Mesendoderm (in vitro differentiated cells): ENCODE measurements at regions not wholly inside any gene's neighbourhood (a gene's known extent, or its start where the extent isn't known, plus 50 kb on each side); places are given as distances from the start of the nearest gene placed in this dataset.

Experiments
- DNase-seq: peaks from one replicate; pipeline ENCODE4 v3.0.0; 2013
- H2AK5ac ChIP-seq: 2 replicates; pipeline ENCODE4 v1.6.1; 2013; ENCODE audit warnings: low read length, inconsistent platforms
- H2BK120ac ChIP-seq: 2 replicates; pipeline ENCODE4 v1.6.1; 2013; ENCODE audit warnings: low read depth, mild to moderate bottlenecking, low read length, moderate library complexity, mixed read lengths
- H2BK15ac ChIP-seq: replicated peaks from 2 replicates; pipeline ENCODE4 v1.6.1; 2013; ENCODE audit warnings: low read depth, mild to moderate bottlenecking, moderate library complexity
- H2BK5ac ChIP-seq: 2 replicates; pipeline ENCODE4 v1.6.1; 2013; ENCODE audit warnings: low read length, inconsistent platforms
- H3K18ac ChIP-seq: 2 replicates; pipeline ENCODE4 v1.6.1; 2013; ENCODE audit warnings: mild to moderate bottlenecking, low read length, mixed read lengths
- H3K23ac ChIP-seq: one replicate; pipeline ENCODE4 v1.6.1; 2013; ENCODE audit warnings: low read length
- H3K27ac ChIP-seq: 2 replicates; pipeline ENCODE4 v1.5.1; 2013; ENCODE audit warnings: low read depth, mild to moderate bottlenecking, inconsistent platforms, low read length, moderate library complexity
- H3K27me3 ChIP-seq: 2 replicates; pipeline ENCODE4 v1.6.1; 2013; ENCODE audit warnings: low read length, control low read depth, mild to moderate bottlenecking, inconsistent platforms; ENCODE audit not compliant: insufficient read depth, poor library complexity
- H3K36me3 ChIP-seq: 2 replicates; pipeline ENCODE4 v1.6.1; 2013; ENCODE audit warnings: low read length, inconsistent platforms; ENCODE audit not compliant: control insufficient read depth, insufficient read depth
- H3K4ac ChIP-seq: one replicate; pipeline ENCODE4 v1.6.1; 2013; ENCODE audit warnings: low read depth, mild to moderate bottlenecking, low read length, moderate library complexity
- H3K4me1 ChIP-seq: 2 replicates; pipeline ENCODE4 v1.6.1; 2013; ENCODE audit warnings: low read depth, low read length, inconsistent platforms; ENCODE audit not compliant: control insufficient read depth
- H3K4me2 ChIP-seq: 2 replicates; pipeline ENCODE4 v1.6.1; 2013; ENCODE audit warnings: low read length
- H3K4me3 ChIP-seq: 2 replicates; pipeline ENCODE4 v1.5.1; 2013; ENCODE audit warnings: mild to moderate bottlenecking, low read length
- H3K56ac ChIP-seq: one replicate; pipeline ENCODE4 v1.6.1; 2013; ENCODE audit warnings: low read length
- H3K79me1 ChIP-seq: 2 replicates; pipeline ENCODE4 v1.6.1; 2013; ENCODE audit warnings: low read length, inconsistent platforms
- H3K79me2 ChIP-seq: 2 replicates; pipeline ENCODE4 v1.6.1; 2013; ENCODE audit warnings: mild to moderate bottlenecking, low read length; ENCODE audit not compliant: control insufficient read depth, insufficient read depth
- H3K9ac ChIP-seq: 2 replicates; pipeline ENCODE4 v1.6.1; 2013; ENCODE audit warnings: low read length, inconsistent platforms
- H4K5ac ChIP-seq: one replicate; pipeline ENCODE4 v1.6.1; 2013; ENCODE audit warnings: low read length
- H4K8ac ChIP-seq: one replicate; pipeline ENCODE4 v1.6.1; 2013; ENCODE audit warnings: low read depth, mild to moderate bottlenecking, control low read depth, low read length, moderate library complexity
- WGBS: extraction: QIAGEN DNeasy Blood & Tissue Kit; methylation state at CpG from one replicate; pipeline ENCODE4 v1.1.7; 2013; ENCODE audit warnings: low lambda C conversion rate, missing lambda C conversion rate; ENCODE audit not compliant: insufficient coverage; ENCODE audit errors: extremely low coverage; 5-methylcytosine and 5-hydroxymethylcytosine counted together

GRCh38 chr13:40252676-40253075 is 413.8 kb downstream of the FOXO1 start:
- no peak overlapping the region for H3K9ac ChIP-seq
- no peaks in the 10 kb centered on the region for H3K27me3 ChIP-seq
- H4K5ac ChIP-seq, result no peak overlapping the region
- DNase-seq, result no peak
- no peak overlapping the region for H4K8ac ChIP-seq
- H3K4me2 ChIP-seq, result no peak overlapping the region
- H3K79me2 ChIP-seq, result no peaks in the 10 kb centered on the region
- H2BK5ac ChIP-seq, result no peak overlapping the region
- no peak overlapping the region for H3K27ac ChIP-seq
- H3K4me1 ChIP-seq, result peaks cover 6% of the 10 kb centered on the region
- no peak overlapping the region for H3K4ac ChIP-seq
- H3K18ac ChIP-seq, result no peak overlapping the region
- no peak overlapping the region for H2AK5ac ChIP-seq
- no peak overlapping the region for H2BK15ac ChIP-seq
- no peaks in the 10 kb centered on the region for H3K79me1 ChIP-seq
- H2BK120ac ChIP-seq, result no peak overlapping the region
- WGBS, result no CpG with 5 or more reads among the region's 3 CpGs
- no peak overlapping the region for H3K4me3 ChIP-seq
- H3K56ac ChIP-seq, result no peak overlapping the region
- H3K23ac ChIP-seq, result no peak overlapping the region
- no peaks in the 10 kb centered on the region for H3K36me3 ChIP-seq

- no peaks in the 10 kb centered on the region for H3K79me2 ChIP-seq
- H3K4me2 ChIP-seq, result no peak overlapping the region
- no peak overlapping the region for H2BK15ac ChIP-seq
- no peak overlapping the region for H3K56ac ChIP-seq
- H2BK5ac ChIP-seq, result no peak overlapping the region
- no peak overlapping the region for H3K9ac ChIP-seq
- no peak overlapping the region for H4K8ac ChIP-seq
- H3K18ac ChIP-seq, result no peak overlapping the region
- no CpG with 5 or more reads among the region's 2 CpGs for WGBS
- no peak overlapping the region for H2BK120ac ChIP-seq
- no peaks in the 10 kb centered on the region for H3K27me3 ChIP-seq
- no peak overlapping the region for H3K23ac ChIP-seq
- H3K79me1 ChIP-seq, result no peaks in the 10 kb centered on the region
- no peak overlapping the region for H2AK5ac ChIP-seq
- no peak overlapping the region for H3K27ac ChIP-seq
- DNase-seq, result peak; percentile 62
- peaks cover 6% of the 10 kb centered on the region for H3K4me1 ChIP-seq
- H3K4me3 ChIP-seq, result no peak overlapping the region
- H3K4ac ChIP-seq, result no peak overlapping the region
- no peaks in the 10 kb centered on the region for H3K36me3 ChIP-seq
- no peak overlapping the region for H4K5ac ChIP-seq
These were observed 412.0 kb downstream of the FOXO1 start for GRCh38 chr13:40254394-40254793.

GRCh38 chr13:40255551-40255950 is 410.9 kb downstream of the FOXO1 start:
- no peak overlapping the region for H2AK5ac ChIP-seq
- H2BK120ac ChIP-seq, result no peak overlapping the region
- H3K27ac ChIP-seq, result no peak overlapping the region
- no peaks in the 10 kb centered on the region for H3K79me1 ChIP-seq
- H4K5ac ChIP-seq, result no peak overlapping the region
- no peak overlapping the region for H3K18ac ChIP-seq
- no peak overlapping the region for H3K56ac ChIP-seq
- H3K27me3 ChIP-seq, result no peaks in the 10 kb centered on the region
- no peak overlapping the region for H3K4me2 ChIP-seq
- H3K4me1 ChIP-seq, result peaks cover 6% of the 10 kb centered on the region
- H3K4me3 ChIP-seq, result no peak overlapping the region
- H2BK15ac ChIP-seq, result no peak overlapping the region
- H3K79me2 ChIP-seq, result no peaks in the 10 kb centered on the region
- no peaks in the 10 kb centered on the region for H3K36me3 ChIP-seq
- H3K4ac ChIP-seq, result no peak overlapping the region
- no peak overlapping the region for H3K23ac ChIP-seq
- H4K8ac ChIP-seq, result no peak overlapping the region
- no CpG with 5 or more reads among the region's 5 CpGs for WGBS
- no peak for DNase-seq
- H2BK5ac ChIP-seq, result no peak overlapping the region
- no peak overlapping the region for H3K9ac ChIP-seq

DNA sequence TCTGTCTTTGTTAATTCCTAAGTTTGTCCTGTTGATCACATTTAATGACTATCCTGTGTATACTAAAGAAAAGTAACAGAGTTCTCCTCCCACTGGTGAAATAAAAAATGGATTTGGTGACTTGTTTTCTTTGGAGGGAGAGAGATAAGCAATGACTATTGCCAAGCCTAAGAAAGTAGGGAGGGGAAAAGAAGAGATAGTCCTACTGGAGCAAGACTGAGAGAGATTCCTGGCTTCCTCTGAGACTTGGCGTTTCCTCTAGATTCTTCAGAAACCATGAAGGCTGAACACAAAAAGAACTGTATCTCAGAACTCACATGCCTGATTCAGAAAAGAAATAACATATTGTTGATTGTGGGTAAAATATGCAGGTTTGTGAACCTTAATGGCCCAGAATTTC is 406.5 kb downstream of the FOXO1 start:
- H3K4ac ChIP-seq, result no peak overlapping the region
- no peak overlapping the region for H4K8ac ChIP-seq
- H2BK15ac ChIP-seq, result no peak overlapping the region
- H3K18ac ChIP-seq, result no peak overlapping the region
- no peak overlapping the region for H3K4me2 ChIP-seq
- H3K79me2 ChIP-seq, result no peaks in the 10 kb centered on the region
- no peak overlapping the region for H2BK120ac ChIP-seq
- no peak overlapping the region for H2AK5ac ChIP-seq
- no peak overlapping the region for H3K23ac ChIP-seq
- no peak for DNase-seq
- no peak overlapping the region for H3K27ac ChIP-seq
- no peak overlapping the region for H3K4me3 ChIP-seq
- no peak overlapping the region for H4K5ac ChIP-seq
- no peaks in the 10 kb centered on the region for H3K27me3 ChIP-seq
- WGBS, result no CpG with 5 or more reads among the region's 1 CpG
- no peaks in the 10 kb centered on the region for H3K36me3 ChIP-seq
- H3K9ac ChIP-seq, result no peak overlapping the region
- no peaks in the 10 kb centered on the region for H3K79me1 ChIP-seq
- H3K56ac ChIP-seq, result no peak overlapping the region
- H2BK5ac ChIP-seq, result no peak overlapping the region
- H3K4me1 ChIP-seq, result no peaks in the 10 kb centered on the region

- Histone ChIP-seq H2BK5ac (no peak overlapping the region), H3K27ac (no peak overlapping the region), H2BK120ac (no peak overlapping the region), H3K56ac (no peak overlapping the region), H4K8ac (no peak overlapping the region), H2AK5ac (no peak overlapping the region), H3K4ac (no peak overlapping the region), H3K79me2 (no peaks in the 10 kb centered on the region), H2BK15ac (no peak overlapping the region), H3K36me3 (no peaks in the 10 kb centered on the region), H3K9ac (no peak overlapping the region), H3K4me2 (no peak overlapping the region), H3K23ac (no peak overlapping the region), H3K18ac (no peak overlapping the region), H4K5ac (no peak overlapping the region), H3K4me3 (no peak overlapping the region), H3K27me3 (no peaks in the 10 kb centered on the region), H3K79me1 (no peaks in the 10 kb centered on the region), H3K4me1 (no peaks in the 10 kb centered on the region)
- WGBS, result no CpG with 5 or more reads among the region's 4 CpGs
- DNase-seq, result peak; percentile 27
These were observed 405.1 kb downstream of the FOXO1 start for GRCh38 chr13:40261336-40261735.

DNA sequence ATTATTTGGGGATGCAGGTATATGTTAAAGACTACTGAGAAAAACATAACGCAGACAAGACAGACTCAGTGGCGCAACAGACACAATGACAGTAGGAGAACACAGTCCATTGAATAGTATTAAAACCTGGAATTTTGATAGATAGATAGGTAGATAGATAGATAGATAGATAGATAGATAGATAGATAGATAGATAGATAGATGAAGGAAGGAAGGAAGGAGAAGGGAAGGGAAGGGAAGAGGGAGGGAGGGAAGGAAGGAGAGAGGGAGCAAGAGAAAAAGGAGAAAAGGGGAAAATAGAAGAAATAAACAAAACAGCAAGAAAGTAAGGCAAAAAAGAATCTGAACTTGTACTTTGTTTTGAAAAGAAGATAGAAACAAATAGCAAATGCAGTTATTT is 404.5 kb downstream of the FOXO1 start:
- H3K27me3 ChIP-seq, result no peaks in the 10 kb centered on the region
- no peaks in the 10 kb centered on the region for H3K36me3 ChIP-seq
- no peak overlapping the region for H3K9ac ChIP-seq
- no peak for DNase-seq
- no peak overlapping the region for H3K4ac ChIP-seq
- no CpG with 5 or more reads among the region's 2 CpGs for WGBS
- H2BK120ac ChIP-seq, result no peak overlapping the region
- no peak overlapping the region for H2AK5ac ChIP-seq
- no peak overlapping the region for H4K5ac ChIP-seq
- H3K27ac ChIP-seq, result no peak overlapping the region
- no peak overlapping the region for H3K18ac ChIP-seq
- H4K8ac ChIP-seq, result no peak overlapping the region
- no peak overlapping the region for H2BK15ac ChIP-seq
- H3K23ac ChIP-seq, result no peak overlapping the region
- H3K79me2 ChIP-seq, result no peaks in the 10 kb centered on the region
- no peak overlapping the region for H2BK5ac ChIP-seq
- H3K56ac ChIP-seq, result no peak overlapping the region
- H3K4me1 ChIP-seq, result no peaks in the 10 kb centered on the region
- no peak overlapping the region for H3K4me2 ChIP-seq
- H3K4me3 ChIP-seq, result no peak overlapping the region
- H3K79me1 ChIP-seq, result no peaks in the 10 kb centered on the region
